Vagina (tissue), 2 donors: ENCODE measurements at regions not wholly inside any gene's neighbourhood (a gene's known extent, or its start where the extent isn't known, plus 50 kb on each side); places are given as distances from the start of the nearest gene placed in this dataset.

ENCODE experiments used
- POLR2AphosphoS5 ChIP-seq, 2 donors: sonication (generic); formaldehyde crosslinking; IDR thresholded peaks; one replicate each; pipeline ENCODE4 v1.9.0; 2017; ENCODE audit warnings: antibody characterized with exemption in 2 of 2, mild to moderate bottlenecking in 2 of 2, low read depth in 1 of 2; ENCODE audit not compliant: insufficient read depth in 1 of 2
- TF ChIP-seq, protein P1 (sequence below), 3 experiments: fragments of 450-650 bp in 2 of 3; fragments of 200-600 bp in 1 of 3; sonication (generic) in 1 of 3; IDR thresholded peaks; one replicate each; pipeline ENCODE4 v1.5.1; 2017 to 2019; ENCODE audit warnings: antibody characterized with exemption in 3 of 3, mild to moderate bottlenecking in 2 of 3, moderate library complexity in 2 of 3

DNA sequence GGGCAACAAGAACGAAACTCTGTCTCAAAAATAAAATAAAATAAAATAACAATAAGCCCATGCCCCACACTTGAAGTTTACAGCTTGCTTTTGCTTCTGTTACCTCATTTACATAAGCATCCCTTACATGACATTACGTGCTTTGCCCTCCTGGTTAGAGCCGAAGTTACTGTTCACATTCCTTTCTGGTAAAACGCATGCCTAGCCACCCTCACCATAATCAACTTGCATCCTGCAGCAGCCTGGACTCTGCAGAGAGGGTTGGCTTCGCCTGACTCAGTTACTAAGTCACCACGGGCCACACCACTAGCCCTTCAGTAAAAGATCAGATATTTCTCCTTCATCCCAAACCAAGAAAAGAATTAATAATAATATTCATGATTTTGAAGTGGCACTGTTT, 736.0 kb upstream of the AUTS2 start:
- TF ChIP-seq, protein P1, sequence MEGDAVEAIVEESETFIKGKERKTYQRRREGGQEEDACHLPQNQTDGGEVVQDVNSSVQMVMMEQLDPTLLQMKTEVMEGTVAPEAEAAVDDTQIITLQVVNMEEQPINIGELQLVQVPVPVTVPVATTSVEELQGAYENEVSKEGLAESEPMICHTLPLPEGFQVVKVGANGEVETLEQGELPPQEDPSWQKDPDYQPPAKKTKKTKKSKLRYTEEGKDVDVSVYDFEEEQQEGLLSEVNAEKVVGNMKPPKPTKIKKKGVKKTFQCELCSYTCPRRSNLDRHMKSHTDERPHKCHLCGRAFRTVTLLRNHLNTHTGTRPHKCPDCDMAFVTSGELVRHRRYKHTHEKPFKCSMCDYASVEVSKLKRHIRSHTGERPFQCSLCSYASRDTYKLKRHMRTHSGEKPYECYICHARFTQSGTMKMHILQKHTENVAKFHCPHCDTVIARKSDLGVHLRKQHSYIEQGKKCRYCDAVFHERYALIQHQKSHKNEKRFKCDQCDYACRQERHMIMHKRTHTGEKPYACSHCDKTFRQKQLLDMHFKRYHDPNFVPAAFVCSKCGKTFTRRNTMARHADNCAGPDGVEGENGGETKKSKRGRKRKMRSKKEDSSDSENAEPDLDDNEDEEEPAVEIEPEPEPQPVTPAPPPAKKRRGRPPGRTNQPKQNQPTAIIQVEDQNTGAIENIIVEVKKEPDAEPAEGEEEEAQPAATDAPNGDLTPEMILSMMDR (IDR thresholded peaks at IDR 0.05) = no peak
- no peak for TF ChIP-seq POLR2AphosphoS5 (IDR thresholded peaks at IDR 0.05; ENCODE audit: insufficient read depth in 1 of 2, low read depth in 1 of 2)
